Mesenchymal stem cell (in vitro differentiated cells and primary cell): ENCODE measurements at regions not wholly inside any gene's neighbourhood (a gene's known extent, or its start where the extent isn't known, plus 50 kb on each side); places are given as distances from the start of the nearest gene placed in this dataset.

ENCODE experiments used
- DNase-seq: peaks from one replicate; pipeline ENCODE4 v3.0.0-alpha.2; 2013
- H2AFZ ChIP-seq: one replicate; pipeline ENCODE4 v1.6.1; 2013; ENCODE audit warnings: low read depth, mild to moderate bottlenecking, control low read depth, inconsistent platforms, low read length, moderate library complexity
- H2AK5ac ChIP-seq: 2 replicates; pipeline ENCODE4 v1.6.1; 2013; ENCODE audit warnings: low read length, moderate library complexity, mild to moderate bottlenecking, inconsistent platforms; ENCODE audit not compliant: severe bottlenecking
- H2BK120ac ChIP-seq: one replicate; pipeline ENCODE4 v1.6.1; 2013; ENCODE audit warnings: low read depth, mild to moderate bottlenecking, inconsistent platforms, low read length, moderate library complexity
- H2BK12ac ChIP-seq, 2 experiments: one replicate each; pipeline ENCODE4 v1.6.1; 2013; ENCODE audit warnings: inconsistent platforms in 2 of 2, low read length in 2 of 2, mild to moderate bottlenecking in 2 of 2, moderate library complexity in 2 of 2, control low read depth in 1 of 2
- H2BK15ac ChIP-seq: one replicate; pipeline ENCODE4 v1.6.1; 2013; ENCODE audit warnings: mild to moderate bottlenecking, low read depth, inconsistent platforms; ENCODE audit not compliant: poor library complexity, severe bottlenecking
- H2BK5ac ChIP-seq: 2 replicates; pipeline ENCODE4 v1.6.1; 2013; ENCODE audit warnings: low read depth, mild to moderate bottlenecking, low read length, control low read depth, inconsistent platforms; ENCODE audit not compliant: poor library complexity, severe bottlenecking
- H3K14ac ChIP-seq, 2 experiments: one replicate each; pipeline ENCODE4 v1.6.1; 2013; ENCODE audit warnings: inconsistent platforms in 2 of 2, low read length in 2 of 2, control low read depth in 1 of 2, mild to moderate bottlenecking in 1 of 2, moderate library complexity in 1 of 2
- H3K18ac ChIP-seq, 2 experiments: one replicate each; pipeline ENCODE4 v1.6.1; 2013; ENCODE audit warnings: inconsistent platforms in 2 of 2, low read length in 2 of 2, control low read depth in 1 of 2, low read depth in 1 of 2, mild to moderate bottlenecking in 1 of 2
- H3K23ac ChIP-seq, 2 experiments: one replicate each; pipeline ENCODE4 v1.6.1; 2013; ENCODE audit warnings: inconsistent platforms in 2 of 2, low read length in 2 of 2, mild to moderate bottlenecking in 2 of 2, moderate library complexity in 2 of 2, control low read depth in 1 of 2
- H3K27ac ChIP-seq: 2 replicates; pipeline ENCODE4 v1.5.1; 2013; ENCODE audit warnings: mild to moderate bottlenecking, moderate library complexity, low read length, control low read depth, inconsistent platforms; ENCODE audit not compliant: poor library complexity, severe bottlenecking
- H3K27me3 ChIP-seq, 2 experiments: 2 replicates each; pipeline versions ENCODE4 v1.6.1 to v1.7.0; 2013; ENCODE audit warnings: low read length in 2 of 2, mild to moderate bottlenecking in 2 of 2, moderate library complexity in 2 of 2, control low read depth in 1 of 2, inconsistent platforms in 1 of 2; ENCODE audit not compliant: control insufficient read depth in 1 of 2, insufficient read depth in 1 of 2
- H3K36me3 ChIP-seq, 2 experiments: 2 replicates each; pipeline versions ENCODE4 v1.6.1 to v1.7.0; 2013; ENCODE audit warnings: low read length in 2 of 2, control low read depth in 1 of 2, inconsistent platforms in 1 of 2, low read depth in 1 of 2, mild to moderate bottlenecking in 1 of 2; ENCODE audit not compliant: insufficient read depth in 2 of 2, control insufficient read depth in 1 of 2
- H3K4ac ChIP-seq, 2 experiments: one replicate each; pipeline ENCODE4 v1.6.1; 2013; ENCODE audit warnings: inconsistent platforms in 2 of 2, low read length in 2 of 2, mild to moderate bottlenecking in 2 of 2, moderate library complexity in 2 of 2, control low read depth in 1 of 2, low read depth in 1 of 2
- H3K4me1 ChIP-seq: 2 replicates; pipeline ENCODE4 v1.6.1; 2013; ENCODE audit warnings: low read depth, low read length, control low read depth; ENCODE audit not compliant: control insufficient read depth, insufficient read depth
- H3K4me2 ChIP-seq: 2 replicates; pipeline ENCODE4 v1.6.1; 2013; ENCODE audit warnings: low read length, mild to moderate bottlenecking, inconsistent platforms; ENCODE audit not compliant: poor library complexity, severe bottlenecking
- H3K4me3 ChIP-seq, 2 experiments: 2 replicates each; pipeline versions ENCODE4 v1.5.1 to v1.7.0; 2013; ENCODE audit warnings: low read length in 2 of 2, mild to moderate bottlenecking in 2 of 2, control low read depth in 1 of 2, low read depth in 1 of 2; ENCODE audit not compliant: insufficient read depth in 1 of 2
- H3K79me1 ChIP-seq: replicated peaks from 2 replicates; pipeline ENCODE4 v1.6.1; 2013; ENCODE audit warnings: mild to moderate bottlenecking, control low read depth, low read length, inconsistent platforms; ENCODE audit not compliant: poor library complexity, severe bottlenecking
- H3K9ac ChIP-seq: 2 replicates; pipeline ENCODE4 v1.7.0; 2013; ENCODE audit warnings: mild to moderate bottlenecking, low read length, moderate library complexity
- H3K9me3 ChIP-seq: 2 replicates; pipeline ENCODE4 v1.7.0; 2013; ENCODE audit warnings: mild to moderate bottlenecking, low read length; ENCODE audit not compliant: control insufficient read depth
- H4K8ac ChIP-seq: one replicate; pipeline ENCODE4 v1.6.1; 2013; ENCODE audit warnings: inconsistent platforms, mild to moderate bottlenecking, low read length, moderate library complexity
- H4K91ac ChIP-seq: one replicate; pipeline ENCODE4 v1.6.1; 2013; ENCODE audit warnings: mild to moderate bottlenecking, low read length, inconsistent platforms
- WGBS: methylation state at CpG from one replicate; pipeline ENCODE4 v1.1.7; 2013; ENCODE audit warnings: mixed read lengths; 5-methylcytosine and 5-hydroxymethylcytosine counted together

GRCh38 chr7:25775570-25775969 is 376.4 kb upstream of the NFE2L3 start:
- H3K27ac ChIP-seq = no peak overlapping the region
- H3K9ac ChIP-seq = no peak overlapping the region
- WGBS = 100% methylated on average over 3 of the region's 4 CpGs
- DNase-seq = no peak
- H3K18ac ChIP-seq = no peak overlapping the region
- H3K4me3 ChIP-seq = no peak overlapping the region
- no peak overlapping the region for H2BK15ac ChIP-seq
- no peaks in the 10 kb centered on the region for H3K36me3 ChIP-seq
- H3K27me3 ChIP-seq = peaks cover 0 to 6% of the 10 kb centered on the region in 2 experiments
- H4K91ac ChIP-seq = no peak overlapping the region
- no peak overlapping the region for H2AFZ ChIP-seq
- no peak overlapping the region for H3K14ac ChIP-seq
- no peaks in the 10 kb centered on the region for H3K4me1 ChIP-seq
- no peaks in the 10 kb centered on the region for H3K79me1 ChIP-seq
- H2AK5ac ChIP-seq = no peak overlapping the region
- H4K8ac ChIP-seq = no peak overlapping the region
- H3K23ac ChIP-seq = no peak overlapping the region
- no peak overlapping the region for H2BK120ac ChIP-seq
- no peak overlapping the region for H3K4me2 ChIP-seq
- H3K4ac ChIP-seq = no peak overlapping the region
- no peaks in the 10 kb centered on the region for H3K9me3 ChIP-seq
- H2BK5ac ChIP-seq = no peak overlapping the region
- H2BK12ac ChIP-seq = no peak overlapping the region

DNA sequence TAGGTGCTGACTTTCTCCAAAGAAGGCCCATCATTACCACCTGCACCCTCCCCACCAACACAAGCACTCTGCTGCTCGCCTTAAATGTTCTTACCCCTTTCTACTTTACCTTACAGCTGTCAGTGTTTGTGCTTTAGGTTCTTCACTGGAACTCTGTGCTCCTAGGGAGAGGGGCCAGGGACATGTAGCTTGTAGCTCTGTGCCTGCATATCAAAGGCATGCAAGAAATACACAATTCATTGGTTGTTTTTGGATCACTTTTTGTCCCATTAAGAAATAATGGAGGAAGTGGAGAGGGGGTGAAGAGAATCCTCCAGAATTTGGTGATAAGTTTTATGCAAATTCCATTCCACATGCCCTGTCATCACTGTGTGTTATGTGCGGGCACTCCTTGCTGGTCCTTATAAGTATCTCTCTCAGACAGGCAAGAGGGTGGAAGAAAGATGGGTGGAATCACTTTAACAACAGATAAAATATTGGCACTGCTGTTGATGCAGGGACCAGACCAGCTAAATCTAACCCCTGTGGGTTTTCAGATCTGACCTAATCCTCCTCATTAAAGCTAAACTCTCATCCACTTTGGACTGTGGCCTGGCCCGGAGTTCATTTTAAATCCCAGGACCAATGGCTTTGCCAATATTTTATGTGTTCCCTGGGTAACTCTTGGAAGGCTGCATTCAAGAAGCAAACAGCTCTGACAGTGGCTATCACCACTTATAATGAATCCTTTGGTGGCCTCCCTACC is 375.8 kb upstream of the NFE2L3 start:
- WGBS = 99% methylated on average over 2 of the region's 3 CpGs
- no peak overlapping the region for H2BK5ac ChIP-seq
- no peak overlapping the region for H2BK15ac ChIP-seq
- no peak overlapping the region for H2BK120ac ChIP-seq
- peaks cover 0 to 6% of the 10 kb centered on the region in 2 experiments for H3K27me3 ChIP-seq
- no peak overlapping the region for H2BK12ac ChIP-seq
- no peak overlapping the region for H2AK5ac ChIP-seq
- no peak for DNase-seq
- no peaks in the 10 kb centered on the region for H3K79me1 ChIP-seq
- H4K8ac ChIP-seq = no peak overlapping the region
- no peaks in the 10 kb centered on the region for H3K9me3 ChIP-seq
- H3K4me1 ChIP-seq = no peaks in the 10 kb centered on the region
- no peak overlapping the region for H3K9ac ChIP-seq
- H4K91ac ChIP-seq = no peak overlapping the region
- no peak overlapping the region for H3K4me3 ChIP-seq
- no peak overlapping the region for H3K14ac ChIP-seq
- no peak overlapping the region for H3K18ac ChIP-seq
- H3K4me2 ChIP-seq = no peak overlapping the region
- no peak overlapping the region for H3K23ac ChIP-seq
- H3K4ac ChIP-seq = no peak overlapping the region
- H3K27ac ChIP-seq = no peak overlapping the region
- H3K36me3 ChIP-seq = no peaks in the 10 kb centered on the region
- H2AFZ ChIP-seq = no peak overlapping the region

DNA sequence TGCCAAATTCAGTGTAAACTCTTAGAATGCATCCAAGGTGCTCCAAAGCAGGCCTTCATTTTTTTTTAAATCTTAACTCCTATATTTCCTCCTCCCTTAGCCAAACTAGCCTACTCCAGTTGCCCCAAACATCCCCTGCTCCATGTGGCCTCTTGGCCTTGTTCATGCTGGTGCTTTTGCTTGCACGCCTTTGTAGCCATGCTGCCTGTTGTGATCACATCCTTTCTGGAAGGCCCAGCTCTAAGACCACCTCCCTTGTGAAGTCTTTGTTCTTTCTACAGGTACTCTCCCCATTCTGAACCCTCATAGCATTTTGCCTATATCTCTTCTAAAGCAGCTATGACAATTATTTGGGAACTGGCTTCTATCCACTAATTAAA is 375.3 kb upstream of the NFE2L3 start:
- no peak overlapping the region for H2BK15ac ChIP-seq
- 95% methylated on average over 1 of the region's 1 CpG for WGBS
- no peak overlapping the region for H3K4me2 ChIP-seq
- H4K8ac ChIP-seq = no peak overlapping the region
- no peak overlapping the region for H2AFZ ChIP-seq
- H3K23ac ChIP-seq = no peak overlapping the region
- no peak overlapping the region for H2BK120ac ChIP-seq
- H3K36me3 ChIP-seq = no peaks in the 10 kb centered on the region
- no peak overlapping the region for H3K4ac ChIP-seq
- no peaks in the 10 kb centered on the region for H3K4me1 ChIP-seq
- peaks cover 0 to 6% of the 10 kb centered on the region in 2 experiments for H3K27me3 ChIP-seq
- H2BK12ac ChIP-seq = no peak overlapping the region
- DNase-seq = no peak
- no peak overlapping the region for H4K91ac ChIP-seq
- H2AK5ac ChIP-seq = no peak overlapping the region
- no peak overlapping the region for H3K4me3 ChIP-seq
- no peak overlapping the region for H3K14ac ChIP-seq
- no peak overlapping the region for H3K9ac ChIP-seq
- no peak overlapping the region for H3K27ac ChIP-seq
- H3K18ac ChIP-seq = no peak overlapping the region
- no peaks in the 10 kb centered on the region for H3K9me3 ChIP-seq
- H3K79me1 ChIP-seq = no peaks in the 10 kb centered on the region
- H2BK5ac ChIP-seq = no peak overlapping the region

DNA sequence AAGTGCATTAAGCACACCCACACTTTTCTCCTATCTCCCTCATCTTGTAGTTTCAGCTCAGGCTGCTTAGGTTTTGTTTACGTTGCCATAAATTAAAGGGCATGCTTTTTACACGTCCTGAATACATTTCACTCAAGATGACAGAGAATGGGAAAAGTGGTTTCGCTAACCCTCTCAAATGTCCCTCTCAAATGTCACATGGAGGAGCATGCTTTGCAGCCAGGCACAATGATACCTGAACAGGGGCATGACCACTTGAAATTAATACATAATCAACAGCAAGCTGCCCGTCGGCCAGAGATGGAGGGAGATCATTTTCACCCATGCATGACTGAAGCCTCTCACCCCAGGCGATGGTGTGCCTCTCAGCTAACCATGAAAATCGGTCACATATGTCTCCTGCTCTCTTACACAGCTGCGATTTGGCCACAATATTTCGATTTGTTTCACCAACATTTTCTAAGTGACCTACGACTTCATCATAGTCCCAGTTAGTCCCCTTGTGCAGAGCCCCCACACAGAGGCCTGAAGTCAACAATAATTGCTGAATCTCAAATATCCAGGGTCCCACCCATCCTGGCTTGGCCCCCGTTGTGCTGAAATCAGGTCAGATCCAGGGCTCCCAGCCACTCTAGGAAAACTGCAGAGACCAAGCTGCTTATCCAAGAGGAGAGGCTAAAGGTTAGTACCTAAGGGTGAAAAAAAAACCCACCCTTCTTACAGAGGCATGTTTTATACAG is 373.9 kb upstream of the NFE2L3 start:
- Histone ChIP-seq H2BK15ac (no peak overlapping the region), H3K9ac (no peak overlapping the region), H3K4me1 (no peaks in the 10 kb centered on the region), H3K79me1 (no peaks in the 10 kb centered on the region), H3K18ac (no peak overlapping the region), H3K27ac (no peak overlapping the region), H2BK5ac (no peak overlapping the region), H3K4ac (no peak overlapping the region), H2AFZ (no peak overlapping the region), H2BK12ac (no peak overlapping the region), H3K4me2 (no peak overlapping the region), H2AK5ac (no peak overlapping the region), H3K36me3 (no peaks in the 10 kb centered on the region), H3K4me3 (no peak overlapping the region), H3K9me3 (no peaks in the 10 kb centered on the region), H3K14ac (no peak overlapping the region), H3K23ac (no peak overlapping the region), H4K8ac (no peak overlapping the region), H2BK120ac (no peak overlapping the region), H3K27me3 (peaks cover 0 to 6% of the 10 kb centered on the region in 2 experiments), H4K91ac (no peak overlapping the region)
- no peak for DNase-seq
- WGBS = 68% methylated on average over 10 of the region's 11 CpGs
